Colonic mucosa (tissue), 4 donors: ENCODE measurements at regions not wholly inside any gene's neighbourhood (a gene's known extent, or its start where the extent isn't known, plus 50 kb on each side); places are given as distances from the start of the nearest gene placed in this dataset.

Experiments
- DNase-seq: peaks from one replicate; pipeline ENCODE4 v3.0.0-alpha.2; 2020
- H3K27ac ChIP-seq: fragments of 200-600 bp; one replicate; pipeline ENCODE4 v1.8.0; 2021
- H3K27me3 ChIP-seq: fragments of 200-600 bp; one replicate; pipeline ENCODE4 v1.8.0; 2021
- H3K36me3 ChIP-seq: fragments of 200-600 bp; one replicate; pipeline ENCODE4 v1.8.0; 2021
- H3K4me1 ChIP-seq: fragments of 200-600 bp; one replicate; pipeline ENCODE4 v1.8.0; 2021; ENCODE audit warnings: mild to moderate bottlenecking
- H3K4me3 ChIP-seq: fragments of 200-600 bp; one replicate; pipeline ENCODE4 v1.8.0; 2021
- H3K9ac ChIP-seq, 2 donors: one replicate each; pipeline ENCODE4 v1.7.0; 2013; ENCODE audit warnings: control low read depth in 2 of 2, low read depth in 2 of 2, low read length in 2 of 2
- H3K9me3 ChIP-seq: fragments of 200-600 bp; one replicate; pipeline ENCODE4 v1.8.0; 2021
- CTCF ChIP-seq: fragments of 200-600 bp; IDR thresholded peaks from one replicate; pipeline ENCODE4 v1.8.0; 2022; ENCODE audit warnings: antibody characterized with exemption, mild to moderate bottlenecking
- intact Hi-C: fragments of 100-400 bp; cut with DNase I; formaldehyde crosslinking; loops from one replicate; pipeline ENCODE4 v1.14.1; 2022
- donor health status: healthy.
- donor health status: DM: no; HTN: no; CAD: no.
- donor health status: DM: no; HTN: no; CAD: no.

GRCh38 chr13:100879255-100879654 is 204.7 kb upstream of the TMTC4 start:
- no peaks in the 10 kb centered on the region for H3K9me3 ChIP-seq
- no peak for TF ChIP-seq CTCF

GRCh38 chr13:100876044-100876403 is 201.4 kb upstream of the TMTC4 start:
- Histone ChIP-seq H3K27ac (no peak overlapping the region), H3K4me1 (no peaks in the 10 kb centered on the region), H3K9ac (no peak overlapping the region), H3K9me3 (no peaks in the 10 kb centered on the region), H3K36me3 (no peaks in the 10 kb centered on the region), H3K27me3 (no peaks in the 10 kb centered on the region), H3K4me3 (no peak overlapping the region)
- TF ChIP-seq CTCF: no peak
- intact Hi-C loops: no loop called here
- no peak for DNase-seq

More at GRCh38 chr13:100879255-100879654, 204.7 kb upstream of the TMTC4 start:
- no peaks in the 10 kb centered on the region for H3K36me3 ChIP-seq
- intact Hi-C loops: no loop called here
- no peak overlapping the region for H3K4me3 ChIP-seq
- no peak for DNase-seq
- no peak overlapping the region for H3K9ac ChIP-seq
- H3K27me3 ChIP-seq: no peaks in the 10 kb centered on the region
- no peaks in the 10 kb centered on the region for H3K4me1 ChIP-seq
- H3K27ac ChIP-seq: no peak overlapping the region

DNA sequence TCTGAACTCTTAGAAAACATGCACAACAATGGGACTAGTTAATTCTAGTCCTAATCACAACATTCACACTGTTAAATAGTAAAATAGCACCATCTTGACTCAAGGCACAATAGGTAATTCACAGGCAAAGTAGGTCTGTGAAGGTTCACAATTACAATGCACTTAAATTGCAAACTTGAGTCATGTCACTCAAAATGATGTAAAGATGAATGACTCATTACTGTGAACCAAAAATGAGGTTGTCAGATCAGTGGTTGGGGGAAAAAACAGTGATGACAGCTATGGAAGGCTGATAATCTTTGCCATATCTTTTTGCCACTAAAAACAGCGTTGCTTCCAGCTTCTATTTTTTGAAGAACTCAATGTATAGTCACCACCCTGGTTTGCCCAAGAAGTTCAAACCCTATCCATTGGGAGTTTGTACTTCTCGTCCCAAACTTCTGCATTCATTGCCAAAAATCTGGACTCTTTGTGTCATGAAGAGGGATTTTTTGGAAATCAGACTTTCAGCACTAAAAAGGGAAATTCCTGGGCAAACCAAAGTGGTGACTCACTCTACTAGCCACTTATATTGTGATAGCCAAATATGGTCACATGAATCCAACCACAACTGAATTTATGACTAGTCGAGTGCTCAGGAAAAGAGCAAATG is 200.9 kb upstream of the TMTC4 start:
- Histone ChIP-seq H3K27me3 (no peaks in the 10 kb centered on the region), H3K4me3 (no peak overlapping the region), H3K27ac (no peak overlapping the region), H3K36me3 (no peaks in the 10 kb centered on the region), H3K4me1 (no peaks in the 10 kb centered on the region), H3K9ac (no peak overlapping the region), H3K9me3 (no peaks in the 10 kb centered on the region)
- intact Hi-C loops: no loop called here
- no peak for DNase-seq
- TF ChIP-seq CTCF: no peak

GRCh38 chr13:100872761-100873160 is 198.2 kb upstream of the TMTC4 start:
- H3K9me3 ChIP-seq: no peaks in the 10 kb centered on the region
- no peaks in the 10 kb centered on the region for H3K4me1 ChIP-seq
- no peaks in the 10 kb centered on the region for H3K27me3 ChIP-seq
- no peaks in the 10 kb centered on the region for H3K36me3 ChIP-seq
- intact Hi-C loops: no loop called here
- no peak for DNase-seq
- no peak overlapping the region for H3K9ac ChIP-seq
- H3K4me3 ChIP-seq: no peak overlapping the region
- no peak overlapping the region for H3K27ac ChIP-seq
- TF ChIP-seq CTCF: no peak

- intact Hi-C loops: no loop called here
- no peaks in the 10 kb centered on the region for H3K36me3 ChIP-seq
- H3K27me3 ChIP-seq: no peaks in the 10 kb centered on the region
- no peak for DNase-seq
- H3K4me1 ChIP-seq: no peaks in the 10 kb centered on the region
- no peak for TF ChIP-seq CTCF
- H3K9me3 ChIP-seq: no peaks in the 10 kb centered on the region
- H3K4me3 ChIP-seq: no peak overlapping the region
- H3K9ac ChIP-seq: no peak overlapping the region
- H3K27ac ChIP-seq: no peak overlapping the region
Observed at GRCh38 chr13:100870898-100871297, 196.3 kb upstream of the TMTC4 start.
